ENCODE measurements at regions not wholly inside any gene's neighbourhood (a gene's known extent, or its start where the extent isn't known, plus 50 kb on each side); places are given as distances from the start of the nearest gene placed in this dataset.

DNA sequence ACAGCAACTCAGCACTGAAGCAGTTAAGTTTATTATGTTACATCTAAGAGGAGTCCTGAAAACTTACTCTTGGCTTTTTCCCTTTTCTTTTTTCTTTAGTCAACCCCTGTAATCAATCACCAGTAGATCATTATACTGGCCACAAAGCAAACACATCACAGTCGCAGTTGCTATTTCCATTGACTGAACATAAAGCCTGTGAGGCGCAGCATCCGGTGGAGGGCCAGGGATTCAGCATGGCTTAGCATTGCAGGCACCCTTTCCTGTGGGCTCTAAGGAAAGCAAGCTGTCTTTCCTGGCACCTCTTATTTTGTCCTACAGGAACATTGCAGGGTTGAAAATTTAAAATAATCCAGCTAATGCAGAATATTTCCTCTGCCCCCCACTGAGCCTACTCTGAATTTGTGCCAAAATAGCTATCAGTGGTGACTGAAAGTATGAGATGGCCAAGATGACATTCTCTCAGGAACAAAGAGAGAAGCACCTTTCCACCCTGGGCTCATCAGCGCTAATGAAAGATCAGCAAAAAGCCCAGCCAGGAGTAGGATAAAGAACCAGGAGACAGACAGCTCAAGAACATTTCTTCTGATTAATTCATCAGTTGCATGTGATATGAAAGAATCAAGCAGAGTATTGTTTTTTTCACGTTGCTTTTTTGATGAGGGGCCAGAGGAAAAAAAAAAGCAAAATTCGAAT is 85.3 kb upstream of the SULT1C3 start:
- H3K4me3 ChIP-seq (ENCODE audit: low read length) = no peak overlapping the region
- H3K9ac ChIP-seq (ENCODE audit: low read length) = no peak overlapping the region
- H3K27me3 ChIP-seq (ENCODE audit: control insufficient read depth, insufficient read depth, low read length) = no peaks in the 10 kb centered on the region
- no peaks in the 10 kb centered on the region for H3K4me1 ChIP-seq (ENCODE audit: control insufficient read depth, insufficient read depth, low read length)
- H3K36me3 ChIP-seq (ENCODE audit: control insufficient read depth, insufficient read depth, low read length) = no peaks in the 10 kb centered on the region
- no peak overlapping the region for H3K27ac ChIP-seq (ENCODE audit: low read depth, low read length)

DNA sequence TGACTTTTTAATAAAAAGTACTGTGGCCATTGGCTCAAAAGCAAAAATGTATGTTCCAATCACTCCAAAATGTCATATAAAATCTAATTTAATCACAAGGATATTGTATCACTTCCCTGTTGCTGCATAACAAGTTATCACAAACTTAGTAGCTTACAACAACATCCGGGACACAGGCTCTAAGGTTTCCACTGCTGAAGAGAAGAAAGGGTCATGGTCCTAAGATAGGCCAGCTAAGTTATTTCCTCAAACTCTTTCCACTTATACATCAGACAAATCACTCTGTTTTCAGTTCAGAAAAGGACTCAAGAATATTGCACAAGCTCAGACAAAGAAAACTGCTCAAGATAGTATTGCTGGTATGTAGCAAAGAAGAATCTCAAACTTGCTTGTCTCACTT is 78.5 kb upstream of the SULT1C3 start:
- no peaks in the 10 kb centered on the region for H3K36me3 ChIP-seq (ENCODE audit: control insufficient read depth, insufficient read depth, low read length)
- H3K4me3 ChIP-seq (ENCODE audit: low read length) = no peak overlapping the region
- no peaks in the 10 kb centered on the region for H3K4me1 ChIP-seq (ENCODE audit: control insufficient read depth, insufficient read depth, low read length)

DNA sequence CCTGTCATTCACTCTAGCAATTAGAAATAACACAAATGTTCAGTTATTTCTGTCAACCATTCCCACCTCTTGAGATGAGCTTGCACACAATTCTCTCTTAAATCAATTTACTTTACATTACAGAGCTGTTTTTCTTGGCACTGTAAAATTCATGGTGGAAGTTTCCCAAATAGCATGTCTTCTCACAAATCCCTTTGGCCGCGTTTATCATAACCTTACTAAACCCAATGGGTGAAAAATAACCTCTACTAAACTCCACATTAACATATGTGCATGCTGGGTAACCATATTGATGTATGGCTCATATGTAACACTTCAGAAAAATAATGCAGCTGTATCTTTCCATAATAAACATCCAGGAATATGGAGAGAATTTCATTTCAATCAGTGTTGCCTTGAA is 75.5 kb upstream of the SULT1C3 start:
- Histone ChIP-seq H3K9ac (ENCODE audit: low read length) (no peak overlapping the region), H3K27ac (ENCODE audit: low read depth, low read length) (no peak overlapping the region), H3K4me3 (ENCODE audit: low read length) (no peak overlapping the region), H3K27me3 (ENCODE audit: control insufficient read depth, insufficient read depth, low read length) (no peaks in the 10 kb centered on the region), H3K36me3 (ENCODE audit: control insufficient read depth, insufficient read depth, low read length) (no peaks in the 10 kb centered on the region), H3K4me1 (ENCODE audit: control insufficient read depth, insufficient read depth, low read length) (no peaks in the 10 kb centered on the region)

More for the DNA sequence above, 78.5 kb upstream of the SULT1C3 start:
- H3K9ac ChIP-seq (ENCODE audit: low read length) = no peak overlapping the region
- H3K27me3 ChIP-seq (ENCODE audit: control insufficient read depth, insufficient read depth, low read length) = no peaks in the 10 kb centered on the region
- H3K27ac ChIP-seq (ENCODE audit: low read depth, low read length) = no peak overlapping the region

DNA sequence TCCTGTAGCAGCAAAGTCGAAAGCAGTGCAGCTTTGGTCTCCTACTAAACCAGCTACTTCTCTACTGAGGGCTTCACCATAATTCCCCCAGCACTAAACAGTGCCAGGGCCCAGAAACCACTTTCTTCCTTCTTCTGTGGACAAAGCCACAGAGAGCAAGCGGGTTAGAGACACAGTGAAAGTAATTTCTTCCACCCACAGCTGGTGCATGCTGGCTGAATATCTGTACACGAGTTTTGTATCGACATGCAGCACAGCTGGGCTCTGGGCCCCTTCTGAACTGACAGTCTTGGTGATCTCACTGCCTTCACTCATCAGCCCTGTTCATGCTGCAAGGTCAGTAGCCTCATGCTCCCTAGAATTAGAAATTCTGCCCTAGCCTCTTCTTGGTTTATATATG is 74.0 kb upstream of the SULT1C3 start:
- no peak overlapping the region for H3K9ac ChIP-seq (ENCODE audit: low read length)
- no peak overlapping the region for H3K4me3 ChIP-seq (ENCODE audit: low read length)
- H3K27me3 ChIP-seq (ENCODE audit: control insufficient read depth, insufficient read depth, low read length) = no peaks in the 10 kb centered on the region
- H3K4me1 ChIP-seq (ENCODE audit: control insufficient read depth, insufficient read depth, low read length) = no peaks in the 10 kb centered on the region
- no peak overlapping the region for H3K27ac ChIP-seq (ENCODE audit: low read depth, low read length)
- no peaks in the 10 kb centered on the region for H3K36me3 ChIP-seq (ENCODE audit: control insufficient read depth, insufficient read depth, low read length)

DNA sequence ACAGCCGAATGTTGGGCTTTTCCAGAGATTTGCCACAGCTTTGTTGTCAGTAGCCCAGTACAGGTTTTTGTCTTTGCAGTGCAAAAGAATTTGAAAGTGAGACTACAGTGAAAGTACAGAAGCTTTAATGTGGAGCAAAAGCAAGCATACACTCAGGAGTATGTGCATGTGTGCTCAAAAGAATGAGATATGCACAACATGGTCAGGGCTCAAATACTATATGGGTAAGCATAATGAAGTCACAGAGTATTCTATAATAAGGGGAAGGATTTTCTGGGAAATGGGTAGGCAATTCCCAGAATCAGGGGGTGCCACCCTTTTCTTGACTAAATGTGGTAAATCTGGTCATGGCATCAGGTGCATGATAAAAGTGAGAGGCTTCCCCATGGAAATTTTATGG is 72.1 kb upstream of the SULT1C3 start:
- no peaks in the 10 kb centered on the region for H3K4me1 ChIP-seq (ENCODE audit: control insufficient read depth, insufficient read depth, low read length)
- no peak overlapping the region for H3K4me3 ChIP-seq (ENCODE audit: low read length)
- no peaks in the 10 kb centered on the region for H3K36me3 ChIP-seq (ENCODE audit: control insufficient read depth, insufficient read depth, low read length)
- H3K27me3 ChIP-seq (ENCODE audit: control insufficient read depth, insufficient read depth, low read length) = no peaks in the 10 kb centered on the region
- no peak overlapping the region for H3K27ac ChIP-seq (ENCODE audit: low read depth, low read length)
- no peak overlapping the region for H3K9ac ChIP-seq (ENCODE audit: low read length)

DNA sequence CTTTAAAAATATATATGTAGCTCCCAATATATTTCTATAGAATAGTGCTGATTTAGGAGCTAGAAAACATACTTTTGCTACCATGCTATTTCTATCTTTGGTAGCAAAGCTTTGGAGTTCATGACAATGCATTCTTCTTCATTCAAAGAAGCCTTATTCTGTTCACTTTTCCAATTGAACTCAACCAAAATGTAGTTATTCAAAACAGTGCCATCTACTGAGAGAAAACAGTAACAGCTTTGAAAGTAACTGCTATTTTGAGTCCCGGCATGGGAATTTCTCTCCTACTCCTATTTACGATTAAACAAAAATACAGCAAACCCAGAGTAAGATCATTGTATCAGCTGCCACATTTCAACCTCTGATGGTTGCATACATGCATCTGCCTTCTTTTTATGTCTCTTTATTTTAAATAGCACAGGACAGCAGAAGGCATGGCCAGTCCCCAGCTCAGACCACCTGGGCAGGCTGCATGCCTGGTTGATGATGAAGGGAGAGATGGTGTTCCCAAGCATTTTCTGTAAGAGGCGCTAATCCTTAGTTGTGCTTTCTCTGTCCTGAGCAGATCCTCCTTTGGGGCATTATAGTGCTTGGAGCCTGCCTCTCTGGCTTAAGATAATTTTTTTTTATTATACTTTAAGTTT is 69.7 kb upstream of the SULT1C3 start:
- Histone ChIP-seq H3K4me3 (ENCODE audit: low read length) (no peak overlapping the region), H3K27me3 (ENCODE audit: control insufficient read depth, insufficient read depth, low read length) (no peaks in the 10 kb centered on the region), H3K27ac (ENCODE audit: low read depth, low read length) (no peak overlapping the region), H3K4me1 (ENCODE audit: control insufficient read depth, insufficient read depth, low read length) (no peaks in the 10 kb centered on the region), H3K9ac (ENCODE audit: low read length) (no peak overlapping the region), H3K36me3 (ENCODE audit: control insufficient read depth, insufficient read depth, low read length) (no peaks in the 10 kb centered on the region)

DNA sequence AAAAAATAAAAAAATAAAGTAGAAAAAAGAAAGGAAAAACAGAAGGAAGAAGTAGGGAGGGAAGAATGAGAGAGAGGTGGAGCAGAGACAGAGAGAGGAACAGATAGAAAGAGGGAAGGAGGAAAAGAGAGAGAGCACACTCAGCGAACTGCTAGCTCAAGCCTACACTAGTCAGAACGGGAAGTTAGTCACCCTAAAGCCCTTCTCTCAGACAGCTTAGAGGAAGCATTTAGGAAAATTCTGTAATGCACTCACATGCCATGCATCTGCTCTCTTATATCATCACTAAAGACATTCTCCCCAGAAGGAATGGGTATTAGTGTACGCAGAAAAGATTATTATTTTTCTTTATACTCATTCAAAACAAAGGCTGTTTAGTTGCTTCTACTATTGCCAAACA is 68.1 kb upstream of the SULT1C3 start:
- Histone ChIP-seq H3K27ac (ENCODE audit: low read depth, low read length) (no peak overlapping the region), H3K4me1 (ENCODE audit: control insufficient read depth, insufficient read depth, low read length) (no peaks in the 10 kb centered on the region), H3K27me3 (ENCODE audit: control insufficient read depth, insufficient read depth, low read length) (no peaks in the 10 kb centered on the region), H3K36me3 (ENCODE audit: control insufficient read depth, insufficient read depth, low read length) (no peaks in the 10 kb centered on the region), H3K9ac (ENCODE audit: low read length) (no peak overlapping the region), H3K4me3 (ENCODE audit: low read length) (no peak overlapping the region)

DNA sequence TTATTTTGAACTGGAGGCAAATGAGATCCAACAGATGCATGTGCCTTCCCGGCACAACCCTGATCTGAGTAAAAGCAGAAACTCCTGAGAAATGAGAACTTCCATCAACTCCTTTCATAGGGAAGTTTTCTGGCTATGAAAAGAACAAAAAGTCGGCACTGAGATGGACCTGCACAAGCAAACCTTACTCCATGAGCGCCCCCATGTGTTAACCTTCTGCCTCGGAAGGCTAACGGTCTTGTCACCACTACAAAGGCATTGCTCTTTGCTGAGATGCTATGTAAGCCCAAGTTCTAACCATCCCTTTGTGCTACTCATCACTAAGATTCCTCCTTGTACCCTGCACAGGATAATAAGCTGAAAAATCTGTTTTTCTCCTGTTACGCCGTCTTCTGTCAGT is 57.3 kb upstream of the SULT1C3 start:
- Histone ChIP-seq H3K27ac (ENCODE audit: low read depth, low read length) (no peak overlapping the region), H3K36me3 (ENCODE audit: control insufficient read depth, insufficient read depth, low read length) (no peaks in the 10 kb centered on the region), H3K9ac (ENCODE audit: low read length) (no peak overlapping the region), H3K4me1 (ENCODE audit: control insufficient read depth, insufficient read depth, low read length) (no peaks in the 10 kb centered on the region), H3K27me3 (ENCODE audit: control insufficient read depth, insufficient read depth, low read length) (no peaks in the 10 kb centered on the region), H3K4me3 (ENCODE audit: low read length) (no peak overlapping the region)

DNA sequence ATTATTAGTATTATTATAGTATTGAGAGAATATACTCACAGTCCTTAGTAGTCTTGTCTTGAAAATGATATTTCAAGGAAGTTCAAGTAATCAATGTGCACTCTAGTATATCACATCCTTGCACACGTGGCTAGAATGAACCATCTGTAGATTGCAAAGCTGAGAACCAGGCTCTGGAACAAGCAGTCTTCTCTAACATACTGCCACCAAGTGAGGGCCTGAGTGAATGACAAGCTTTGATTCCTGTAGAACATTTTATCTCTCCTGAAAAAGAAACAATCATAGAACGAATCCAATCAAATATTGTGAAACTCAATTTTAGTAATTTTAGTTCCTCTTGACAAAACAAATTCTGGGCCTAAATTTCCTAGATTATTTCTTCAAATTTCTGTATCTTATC is 55.3 kb upstream of the SULT1C3 start:
- no peaks in the 10 kb centered on the region for H3K27me3 ChIP-seq (ENCODE audit: control insufficient read depth, insufficient read depth, low read length)
- H3K27ac ChIP-seq (ENCODE audit: low read depth, low read length) = no peak overlapping the region
- H3K4me3 ChIP-seq (ENCODE audit: low read length) = no peak overlapping the region
- H3K4me1 ChIP-seq (ENCODE audit: control insufficient read depth, insufficient read depth, low read length) = no peaks in the 10 kb centered on the region
- no peak overlapping the region for H3K9ac ChIP-seq (ENCODE audit: low read length)
- H3K36me3 ChIP-seq (ENCODE audit: control insufficient read depth, insufficient read depth, low read length) = no peaks in the 10 kb centered on the region

DNA sequence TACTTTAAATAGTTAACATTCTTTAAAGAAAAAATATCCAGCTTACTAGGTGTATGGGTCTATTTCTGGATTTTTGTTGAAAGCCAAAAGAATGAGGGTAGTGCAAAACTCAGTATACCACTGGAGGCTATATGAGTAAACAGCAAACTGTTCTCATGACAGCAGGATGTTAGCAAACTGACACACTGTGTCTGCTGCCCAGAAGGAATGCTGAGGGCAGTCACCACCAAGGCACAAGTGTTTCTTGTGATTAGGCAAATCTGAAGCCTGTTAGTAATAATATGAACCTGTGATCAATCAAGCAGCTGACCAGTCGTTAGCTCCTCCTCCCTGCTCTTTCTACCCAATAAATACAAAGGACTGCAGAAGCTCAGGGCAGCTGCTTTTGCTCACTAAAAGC is 50.5 kb upstream of the SULT1C3 start:
- Histone ChIP-seq H3K27ac (ENCODE audit: low read depth, low read length) (no peak overlapping the region), H3K9ac (ENCODE audit: low read length) (no peak overlapping the region), H3K27me3 (ENCODE audit: control insufficient read depth, insufficient read depth, low read length) (no peaks in the 10 kb centered on the region), H3K36me3 (ENCODE audit: control insufficient read depth, insufficient read depth, low read length) (no peaks in the 10 kb centered on the region), H3K4me3 (ENCODE audit: low read length) (no peak overlapping the region), H3K4me1 (ENCODE audit: control insufficient read depth, insufficient read depth, low read length) (no peaks in the 10 kb centered on the region)

Data from rectal smooth muscle tissue (tissue), 1 donor.